CD4-positive, alpha-beta T cell (primary cell): ENCODE measurements at regions not wholly inside any gene's neighbourhood (a gene's known extent, or its start where the extent isn't known, plus 50 kb on each side); places are given as distances from the start of the nearest gene placed in this dataset.

Experiments used
- ATAC-seq: fragments of 200-7000 bp; cut with Tn5 transposase; one replicate; pipeline ENCODE4 v1.10.0; 2022; ENCODE audit warnings: mild to moderate bottlenecking; ENCODE audit not compliant: poor library complexity
- CTCF ChIA-PET: fragments of 350-600 bp; sonication (Branson Sonifier 250); formaldehyde crosslinking; loops from one replicate; lab custom pipeline; 2021; ENCODE audit warnings: antibody characterized with exemption, inconsistent platforms; lab: Charles Lee
- POLR2A ChIA-PET: fragments of 350-600 bp; sonication (Branson Sonifier 250); formaldehyde crosslinking; loops from one replicate; lab custom pipeline; 2021; ENCODE audit warnings: antibody characterized with exemption, inconsistent platforms; lab: Charles Lee
- DNase-seq, 14 experiments: peaks; one replicate each; pipeline ENCODE4 v3.0.0-alpha.2; 2013 to 2020; ENCODE audit warnings: mixed read lengths in 2 of 14
- H3K27ac ChIP-seq, 2 donors: one replicate each; pipeline versions ENCODE4 v1.5.1 to v1.7.0; 2013; ENCODE audit warnings: low read length in 2 of 2, low read depth in 1 of 2, mild to moderate bottlenecking in 1 of 2
- H3K27me3 ChIP-seq, 2 experiments: 1 replicate in 1 of 2; 2 replicates in 1 of 2; pipeline versions ENCODE4 v1.6.1 to v1.7.0; 2013; ENCODE audit warnings: low read length in 2 of 2, control low read depth in 1 of 2, mild to moderate bottlenecking in 1 of 2, moderate library complexity in 1 of 2; ENCODE audit not compliant: insufficient read depth in 2 of 2, control insufficient read depth in 1 of 2
- H3K36me3 ChIP-seq: one replicate; pipeline ENCODE4 v1.6.1; 2013; ENCODE audit warnings: low read length, control low read depth; ENCODE audit not compliant: insufficient read depth
- H3K4me1 ChIP-seq: one replicate; pipeline ENCODE4 v1.6.1; 2013; ENCODE audit warnings: low read length, control low read depth; ENCODE audit not compliant: insufficient read depth
- H3K4me3 ChIP-seq: one replicate; pipeline ENCODE4 v1.5.1; 2013; ENCODE audit warnings: mild to moderate bottlenecking, low read length, moderate library complexity
- H3K9me3 ChIP-seq, 2 experiments: 1 replicate in 1 of 2; 2 replicates in 1 of 2; pipeline versions ENCODE4 v1.6.1 to v1.7.0; 2013; ENCODE audit warnings: low read length in 2 of 2, mild to moderate bottlenecking in 2 of 2, control low read depth in 1 of 2, moderate library complexity in 1 of 2; ENCODE audit not compliant: control insufficient read depth in 1 of 2, insufficient read depth in 1 of 2
- H3K27ac Mint-ChIP-seq: one replicate; pipeline ENCODE4 v1.8.0; 2020; ENCODE audit warnings: mixed read lengths
- H3K27me3 Mint-ChIP-seq: one replicate; pipeline ENCODE4 v1.8.0; 2021; ENCODE audit warnings: mixed read lengths
- H3K36me3 Mint-ChIP-seq: one replicate; pipeline ENCODE4 v1.8.0; 2021; ENCODE audit warnings: low read depth, mixed read lengths
- H3K4me1 Mint-ChIP-seq: one replicate; pipeline ENCODE4 v1.8.0; 2021; ENCODE audit warnings: low read depth, mixed read lengths
- H3K4me3 Mint-ChIP-seq: one replicate; pipeline ENCODE4 v1.8.0; 2020; ENCODE audit warnings: mild to moderate bottlenecking, mixed read lengths
- H3K9me3 Mint-ChIP-seq: one replicate; pipeline ENCODE4 v1.8.0; 2020; ENCODE audit warnings: mixed read lengths
- CTCF ChIP-seq: fragments of 200-600 bp; IDR thresholded peaks from one replicate; pipeline ENCODE4 v1.8.0; 2022; ENCODE audit warnings: antibody characterized with exemption, mild to moderate bottlenecking
- intact Hi-C, 2 experiments: fragments of 100-400 bp; cut with DNase I in 1 of 2; cut with micrococcal nuclease in 1 of 2; formaldehyde crosslinking; loops; one replicate each; pipeline versions ENCODE4 v1.15.1 to v1.9.0; 2023 to 2025; cut with DNase I, micrococcal nuclease

GRCh38 chr3:59401924-59402323, 352.1 kb upstream of the CFAP20DC start:
- H3K4me1 ChIP-seq: peaks cover 3% of the 10 kb centered on the region
- ATAC-seq: no peak
- H3K4me1 Mint-ChIP-seq: peaks cover 11% of the 10 kb centered on the region
- no peak overlapping the region for H3K27ac ChIP-seq
- CTCF ChIA-PET: no interaction called here
- intact Hi-C loops: no loop called here
- no peak overlapping the region for H3K4me3 ChIP-seq
- no peaks in the 10 kb centered on the region for H3K36me3 Mint-ChIP-seq
- H3K9me3 Mint-ChIP-seq: no peaks in the 10 kb centered on the region
- POLR2A ChIA-PET: no interaction called here
- TF ChIP-seq CTCF: no peak
- H3K36me3 ChIP-seq: no peaks in the 10 kb centered on the region
- H3K9me3 ChIP-seq: no peaks in the 10 kb centered on the region
- H3K27me3 Mint-ChIP-seq: no peaks in the 10 kb centered on the region
- H3K27ac Mint-ChIP-seq: no peak overlapping the region
- no peak overlapping the region for H3K4me3 Mint-ChIP-seq
- DNase-seq: no peak
- H3K27me3 ChIP-seq: no peaks in the 10 kb centered on the region

- Mint-ChIP-seq H3K27ac (no peak overlapping the region), H3K4me1 (peaks cover 20% of the 10 kb centered on the region), H3K9me3 (no peaks in the 10 kb centered on the region), H3K4me3 (no peak overlapping the region), H3K27me3 (no peaks in the 10 kb centered on the region), H3K36me3 (no peaks in the 10 kb centered on the region)
- Histone ChIP-seq H3K4me1 (peaks cover 3% of the 10 kb centered on the region), H3K36me3 (no peaks in the 10 kb centered on the region), H3K9me3 (no peaks in the 10 kb centered on the region), H3K27me3 (no peaks in the 10 kb centered on the region), H3K27ac (no peak overlapping the region), H3K4me3 (no peak overlapping the region)
- POLR2A ChIA-PET: interaction anchor here (1.1 kb wide), 1 partner anchor 12 kb away, joined by 5 read pairs; no protein-coding TSS in a partner anchor
- intact Hi-C loops: no loop called here
- no peak for TF ChIP-seq CTCF
- DNase-seq (no peak), ATAC-seq (no peak)
- CTCF ChIA-PET: no interaction called here
Measured at GRCh38 chr3:59392116-59392515, 342.3 kb upstream of the CFAP20DC start.

- no peak for ATAC-seq
Measured at GRCh38 chr3:59391131-59391530, 341.3 kb upstream of the CFAP20DC start.

More at GRCh38 chr3:59391131-59391530, 341.3 kb upstream of the CFAP20DC start:
- no peaks in the 10 kb centered on the region for H3K9me3 ChIP-seq
- intact Hi-C loops: no loop called here
- no peaks in the 10 kb centered on the region for H3K27me3 ChIP-seq
- POLR2A ChIA-PET: no interaction called here
- Mint-ChIP-seq H3K9me3 (no peaks in the 10 kb centered on the region), H3K4me1 (peaks cover 30% of the 10 kb centered on the region), H3K4me3 (no peak overlapping the region), H3K36me3 (no peaks in the 10 kb centered on the region), H3K27ac (no peak overlapping the region), H3K27me3 (no peaks in the 10 kb centered on the region)
- no peaks in the 10 kb centered on the region for H3K36me3 ChIP-seq
- TF ChIP-seq CTCF: no peak
- peaks cover 3% of the 10 kb centered on the region for H3K4me1 ChIP-seq
- CTCF ChIA-PET: no interaction called here
- H3K4me3 ChIP-seq: no peak overlapping the region
- DNase-seq: no peak
- H3K27ac ChIP-seq: no peak overlapping the region
